ENCODE measurements at regions not wholly inside any gene's neighbourhood (a gene's known extent, or its start where the extent isn't known, plus 50 kb on each side); places are given as distances from the start of the nearest gene placed in this dataset.
"Not testable (repeated sequence)": the region's sequence is repeated elsewhere in the genome, so short reads cannot be mapped to it uniquely, and the experiment has no call there.

DNA sequence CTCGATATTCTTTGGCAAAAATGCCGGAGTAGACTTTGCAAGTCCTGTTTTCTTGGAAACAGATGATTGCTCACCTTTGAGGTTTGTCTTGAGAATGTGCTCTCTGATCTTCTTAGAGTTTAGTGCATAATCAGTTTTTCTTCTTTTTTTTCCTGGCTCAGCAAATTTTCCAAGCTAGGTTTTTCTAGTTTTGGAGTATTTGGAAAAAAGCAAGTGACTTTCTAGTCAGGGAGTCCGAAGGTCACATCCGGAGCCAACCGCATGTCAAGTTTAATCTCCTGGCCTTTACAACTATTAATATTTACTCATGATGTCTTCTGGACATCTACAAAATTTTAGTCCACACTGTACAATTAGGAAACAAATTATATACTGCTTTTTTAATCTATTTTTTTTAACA is 151.6 kb upstream of the CHL1 start:
- H3K27ac ChIP-seq (ENCODE audit: low read depth in 2 of 2, low read length in 2 of 2); H3K9me3 ChIP-seq (ENCODE audit: control insufficient read depth in 2 of 2, low read length in 2 of 2); H3K4me1 ChIP-seq (ENCODE audit: control insufficient read depth in 2 of 2, insufficient read depth in 2 of 2, low read length in 2 of 2); H3K36me3 ChIP-seq (ENCODE audit: control insufficient read depth in 2 of 2, insufficient read depth in 2 of 2, low read length in 2 of 2); H3K27me3 ChIP-seq (ENCODE audit: control insufficient read depth in 2 of 2, insufficient read depth in 2 of 2, low read length in 2 of 2); H3K4me3 ChIP-seq (ENCODE audit: low read length in 2 of 2); H3K9ac ChIP-seq (ENCODE audit: low read depth in 1 of 2, low read length in 2 of 2): not testable (repeated sequence)

DNA sequence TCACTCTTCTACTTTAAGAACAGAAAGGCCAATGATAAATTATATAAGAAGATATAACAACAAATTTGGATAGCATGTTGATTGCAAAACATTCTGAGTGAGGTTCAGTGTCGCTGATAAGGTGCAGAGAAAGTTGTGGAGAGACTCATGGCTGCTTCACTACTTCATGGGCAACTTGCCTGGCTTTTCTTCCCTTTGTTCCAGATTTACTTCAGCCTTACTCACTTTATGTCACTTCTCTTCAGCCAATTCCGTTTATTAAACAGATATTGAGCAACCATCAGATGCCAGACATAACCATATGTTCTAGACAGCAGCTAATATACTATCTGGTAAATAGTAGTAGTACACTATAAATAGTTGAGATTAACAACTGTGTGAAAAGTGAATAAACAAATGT is 150.0 kb upstream of the CHL1 start:
- no peak overlapping the region for H3K9ac ChIP-seq (ENCODE audit: low read depth in 1 of 2, low read length in 2 of 2)
- H3K4me3 ChIP-seq (ENCODE audit: low read length in 2 of 2), result no peak overlapping the region
- no peak overlapping the region for H3K27ac ChIP-seq (ENCODE audit: low read depth in 2 of 2, low read length in 2 of 2)
- H3K27me3 ChIP-seq (ENCODE audit: control insufficient read depth in 2 of 2, insufficient read depth in 2 of 2, low read length in 2 of 2), result no peaks in the 10 kb centered on the region
- no peaks in the 10 kb centered on the region for H3K9me3 ChIP-seq (ENCODE audit: control insufficient read depth in 2 of 2, low read length in 2 of 2)
- no peaks in the 10 kb centered on the region for H3K4me1 ChIP-seq (ENCODE audit: control insufficient read depth in 2 of 2, insufficient read depth in 2 of 2, low read length in 2 of 2)
- no peaks in the 10 kb centered on the region for H3K36me3 ChIP-seq (ENCODE audit: control insufficient read depth in 2 of 2, insufficient read depth in 2 of 2, low read length in 2 of 2)

DNA sequence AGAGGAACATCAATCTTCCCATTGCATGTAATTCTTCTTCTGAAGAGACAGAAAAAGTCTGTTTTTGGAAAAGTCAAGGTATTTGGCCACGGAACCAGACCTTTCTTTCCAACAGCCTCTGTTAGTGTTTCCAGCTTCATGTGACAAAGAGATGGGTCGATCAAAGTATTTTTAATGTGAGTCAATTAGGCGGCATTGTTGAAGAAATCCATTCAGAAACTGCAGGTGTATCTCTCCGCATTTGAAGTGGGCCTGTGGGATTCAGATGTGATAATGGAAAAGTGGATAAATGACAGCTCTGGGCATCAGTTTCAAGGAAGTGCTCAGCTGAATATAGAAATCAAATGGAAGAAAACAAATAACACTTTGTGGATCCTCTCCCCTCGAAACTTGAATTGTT is 143.1 kb upstream of the CHL1 start:
- H3K9ac ChIP-seq (ENCODE audit: low read depth in 1 of 2, low read length in 2 of 2); H3K27ac ChIP-seq (ENCODE audit: low read depth in 2 of 2, low read length in 2 of 2); H3K36me3 ChIP-seq (ENCODE audit: control insufficient read depth in 2 of 2, insufficient read depth in 2 of 2, low read length in 2 of 2); H3K4me3 ChIP-seq (ENCODE audit: low read length in 2 of 2); H3K27me3 ChIP-seq (ENCODE audit: control insufficient read depth in 2 of 2, insufficient read depth in 2 of 2, low read length in 2 of 2); H3K4me1 ChIP-seq (ENCODE audit: control insufficient read depth in 2 of 2, insufficient read depth in 2 of 2, low read length in 2 of 2); H3K9me3 ChIP-seq (ENCODE audit: control insufficient read depth in 2 of 2, low read length in 2 of 2): not testable (repeated sequence)

DNA sequence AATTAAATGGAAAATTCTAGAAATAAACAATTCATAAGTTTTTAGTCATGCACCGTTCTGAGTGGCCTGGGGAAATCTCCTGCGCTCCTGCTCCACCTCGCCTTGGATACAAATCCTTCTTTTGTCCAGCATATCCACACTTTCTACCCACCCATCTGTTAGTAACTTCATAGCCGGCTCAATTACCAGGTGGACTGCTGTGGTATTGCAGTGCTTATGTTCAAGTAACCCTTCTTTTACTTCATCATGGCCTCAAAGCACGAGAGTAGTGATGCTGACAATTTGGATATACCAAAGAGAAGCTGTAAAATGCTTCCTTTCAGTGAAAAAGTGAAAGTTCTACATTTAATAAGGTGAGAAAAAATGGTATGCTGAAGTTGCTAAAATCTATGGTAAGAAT is 142.3 kb upstream of the CHL1 start:
- Histone ChIP-seq H3K9ac (ENCODE audit: low read depth in 1 of 2, low read length in 2 of 2) (no peak overlapping the region), H3K27me3 (ENCODE audit: control insufficient read depth in 2 of 2, insufficient read depth in 2 of 2, low read length in 2 of 2) (no peaks in the 10 kb centered on the region), H3K9me3 (ENCODE audit: control insufficient read depth in 2 of 2, low read length in 2 of 2) (no peaks in the 10 kb centered on the region), H3K36me3 (ENCODE audit: control insufficient read depth in 2 of 2, insufficient read depth in 2 of 2, low read length in 2 of 2) (no peaks in the 10 kb centered on the region), H3K4me3 (ENCODE audit: low read length in 2 of 2) (no peak overlapping the region), H3K4me1 (ENCODE audit: control insufficient read depth in 2 of 2, insufficient read depth in 2 of 2, low read length in 2 of 2) (no peaks in the 10 kb centered on the region), H3K27ac (ENCODE audit: low read depth in 2 of 2, low read length in 2 of 2) (no peak overlapping the region)

DNA sequence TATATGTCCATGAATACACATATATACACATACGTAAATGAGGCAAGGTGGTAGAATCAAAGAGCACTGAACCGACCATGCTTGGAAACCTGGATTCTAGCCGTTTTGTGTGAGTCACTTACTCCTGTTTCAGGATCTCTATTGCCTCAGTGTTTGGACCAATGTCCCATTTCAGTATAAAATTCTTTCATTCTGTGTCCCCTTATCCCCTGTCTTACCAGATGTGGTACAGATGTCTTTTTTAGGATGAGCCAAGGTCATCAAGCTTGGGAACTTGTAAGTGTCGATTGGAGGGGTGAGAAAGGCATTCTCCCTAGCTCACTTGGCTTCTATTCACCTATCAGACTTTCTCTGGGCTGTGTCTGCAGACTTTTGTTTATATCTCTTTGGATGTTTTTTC is 139.9 kb upstream of the CHL1 start:
- Histone ChIP-seq H3K27ac (ENCODE audit: low read depth in 2 of 2, low read length in 2 of 2) (no peak overlapping the region), H3K9me3 (ENCODE audit: control insufficient read depth in 2 of 2, low read length in 2 of 2) (no peaks in the 10 kb centered on the region), H3K9ac (ENCODE audit: low read depth in 1 of 2, low read length in 2 of 2) (no peak overlapping the region), H3K4me1 (ENCODE audit: control insufficient read depth in 2 of 2, insufficient read depth in 2 of 2, low read length in 2 of 2) (no peaks in the 10 kb centered on the region), H3K4me3 (ENCODE audit: low read length in 2 of 2) (no peak overlapping the region), H3K36me3 (ENCODE audit: control insufficient read depth in 2 of 2, insufficient read depth in 2 of 2, low read length in 2 of 2) (no peaks in the 10 kb centered on the region), H3K27me3 (ENCODE audit: control insufficient read depth in 2 of 2, insufficient read depth in 2 of 2, low read length in 2 of 2) (no peaks in the 10 kb centered on the region)

DNA sequence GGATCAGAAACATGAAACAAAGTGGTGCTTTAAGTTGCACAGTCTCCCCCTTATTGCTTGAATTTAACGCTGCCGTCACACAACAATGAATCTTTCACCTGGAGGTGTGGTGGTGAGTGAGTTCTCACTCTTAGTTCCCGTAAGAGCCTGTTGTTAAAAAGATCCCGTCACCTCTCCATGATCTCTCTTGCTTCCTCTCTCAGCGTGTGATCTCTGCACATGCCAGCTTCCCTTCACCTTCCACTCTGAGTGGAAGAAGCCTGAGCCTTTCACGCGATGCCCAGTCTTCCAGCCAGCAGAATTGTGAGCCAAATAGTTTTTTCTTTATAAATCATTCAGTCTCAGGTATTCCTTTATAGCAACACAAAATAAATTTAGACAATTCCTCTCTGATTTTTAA is 136.7 kb upstream of the CHL1 start:
- no peaks in the 10 kb centered on the region for H3K27me3 ChIP-seq (ENCODE audit: control insufficient read depth in 2 of 2, insufficient read depth in 2 of 2, low read length in 2 of 2)
- no peaks in the 10 kb centered on the region for H3K36me3 ChIP-seq (ENCODE audit: control insufficient read depth in 2 of 2, insufficient read depth in 2 of 2, low read length in 2 of 2)
- no peak overlapping the region for H3K27ac ChIP-seq (ENCODE audit: low read depth in 2 of 2, low read length in 2 of 2)
- H3K9me3 ChIP-seq (ENCODE audit: control insufficient read depth in 2 of 2, low read length in 2 of 2), result no peaks in the 10 kb centered on the region
- no peak overlapping the region for H3K4me3 ChIP-seq (ENCODE audit: low read length in 2 of 2)
- no peaks in the 10 kb centered on the region for H3K4me1 ChIP-seq (ENCODE audit: control insufficient read depth in 2 of 2, insufficient read depth in 2 of 2, low read length in 2 of 2)
- no peak overlapping the region for H3K9ac ChIP-seq (ENCODE audit: low read depth in 1 of 2, low read length in 2 of 2)

DNA sequence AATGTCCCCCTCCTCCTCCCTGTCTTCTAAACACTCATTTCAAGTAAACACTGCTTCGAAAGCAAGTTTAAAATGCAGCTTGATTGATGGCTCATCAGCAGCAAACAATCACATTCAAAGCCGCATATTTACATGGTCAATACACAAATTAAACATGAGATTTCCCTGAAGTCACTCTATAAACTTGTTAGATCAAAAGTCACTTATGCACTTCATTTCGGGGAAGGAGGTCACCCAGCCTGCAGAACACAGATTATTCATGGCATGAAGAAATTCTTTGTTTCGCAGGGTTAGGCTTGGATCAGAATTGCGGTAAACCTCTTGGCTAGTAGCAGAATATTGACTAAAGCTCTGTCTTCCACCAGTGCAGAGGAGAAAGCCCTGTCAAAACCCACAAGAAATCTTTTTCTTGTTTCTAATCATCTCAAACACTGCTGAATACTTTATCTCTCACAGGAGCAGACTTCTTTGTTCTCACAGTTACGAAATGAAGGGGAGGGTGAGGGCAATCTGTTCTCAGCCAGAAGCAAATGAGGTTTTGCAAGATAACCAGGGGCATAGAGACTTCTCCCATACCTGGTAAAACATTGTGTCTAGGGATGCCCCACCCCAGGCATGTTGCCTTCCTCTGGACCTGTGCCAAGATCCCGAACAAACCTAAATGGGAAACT is 133.3 kb upstream of the CHL1 start:
- no peak overlapping the region for H3K27ac ChIP-seq (ENCODE audit: low read depth in 2 of 2, low read length in 2 of 2)
- no peak overlapping the region for H3K9ac ChIP-seq (ENCODE audit: low read depth in 1 of 2, low read length in 2 of 2)

DNA sequence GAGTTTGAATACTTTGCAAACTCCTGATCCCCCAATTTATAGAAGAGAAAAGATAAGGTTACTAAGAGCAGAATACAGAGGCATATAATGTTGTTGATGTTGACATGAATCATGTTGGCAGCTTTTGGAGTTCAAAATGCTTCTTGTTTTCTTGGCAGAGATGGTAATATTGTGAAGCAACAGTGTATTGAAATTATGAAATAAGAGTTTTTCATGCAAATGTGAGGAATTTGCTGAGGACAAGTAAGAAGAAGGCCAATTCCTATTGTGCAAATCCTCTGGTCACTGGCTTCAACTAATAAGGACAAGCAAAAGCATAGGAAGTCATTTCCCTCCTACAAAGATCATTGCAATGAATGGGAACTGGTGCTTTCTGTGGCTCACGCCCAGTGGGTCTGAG is 126.9 kb upstream of the CHL1 start:
- Histone ChIP-seq H3K9me3 (ENCODE audit: control insufficient read depth in 2 of 2, low read length in 2 of 2) (no peaks in the 10 kb centered on the region), H3K4me1 (ENCODE audit: control insufficient read depth in 2 of 2, insufficient read depth in 2 of 2, low read length in 2 of 2) (no peaks in the 10 kb centered on the region), H3K4me3 (ENCODE audit: low read length in 2 of 2) (no peak overlapping the region), H3K36me3 (ENCODE audit: control insufficient read depth in 2 of 2, insufficient read depth in 2 of 2, low read length in 2 of 2) (no peaks in the 10 kb centered on the region), H3K27ac (ENCODE audit: low read depth in 2 of 2, low read length in 2 of 2) (no peak overlapping the region), H3K9ac (ENCODE audit: low read depth in 1 of 2, low read length in 2 of 2) (no peak overlapping the region), H3K27me3 (ENCODE audit: control insufficient read depth in 2 of 2, insufficient read depth in 2 of 2, low read length in 2 of 2) (no peaks in the 10 kb centered on the region)

More for the DNA sequence above, 133.3 kb upstream of the CHL1 start:
- H3K4me3 ChIP-seq (ENCODE audit: low read length in 2 of 2), result no peak overlapping the region
- no peaks in the 10 kb centered on the region for H3K9me3 ChIP-seq (ENCODE audit: control insufficient read depth in 2 of 2, low read length in 2 of 2)
- no peaks in the 10 kb centered on the region for H3K27me3 ChIP-seq (ENCODE audit: control insufficient read depth in 2 of 2, insufficient read depth in 2 of 2, low read length in 2 of 2)
- no peaks in the 10 kb centered on the region for H3K36me3 ChIP-seq (ENCODE audit: control insufficient read depth in 2 of 2, insufficient read depth in 2 of 2, low read length in 2 of 2)
- H3K4me1 ChIP-seq (ENCODE audit: control insufficient read depth in 2 of 2, insufficient read depth in 2 of 2, low read length in 2 of 2), result no peaks in the 10 kb centered on the region

DNA sequence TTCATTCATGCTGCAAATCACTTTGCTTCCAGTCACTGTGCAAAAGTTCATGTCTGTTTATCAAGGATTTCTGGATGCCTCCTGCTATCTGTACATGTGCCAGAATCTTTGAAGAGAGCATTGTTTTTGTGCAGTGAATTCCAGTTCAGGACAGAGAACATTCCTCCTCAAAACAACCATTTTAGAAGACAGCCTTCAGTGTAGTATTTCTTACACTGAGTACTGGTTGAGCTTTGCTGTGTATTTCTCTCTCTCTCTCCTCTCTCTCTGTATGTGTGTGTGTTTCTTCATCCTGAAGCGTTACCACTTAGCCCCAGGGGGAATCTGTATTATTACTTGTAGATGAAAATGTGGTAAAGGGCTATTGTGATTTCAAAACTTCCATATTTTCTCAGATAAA is 123.8 kb upstream of the CHL1 start:
- no peak overlapping the region for H3K9ac ChIP-seq (ENCODE audit: low read depth in 1 of 2, low read length in 2 of 2)
- H3K27ac ChIP-seq (ENCODE audit: low read depth in 2 of 2, low read length in 2 of 2), result peak overlapping the region; percentile 13 to 35
- H3K27me3 ChIP-seq (ENCODE audit: control insufficient read depth in 2 of 2, insufficient read depth in 2 of 2, low read length in 2 of 2), result no peaks in the 10 kb centered on the region
- no peaks in the 10 kb centered on the region for H3K36me3 ChIP-seq (ENCODE audit: control insufficient read depth in 2 of 2, insufficient read depth in 2 of 2, low read length in 2 of 2)
- H3K9me3 ChIP-seq (ENCODE audit: control insufficient read depth in 2 of 2, low read length in 2 of 2), result no peaks in the 10 kb centered on the region
- no peak overlapping the region for H3K4me3 ChIP-seq (ENCODE audit: low read length in 2 of 2)
- H3K4me1 ChIP-seq (ENCODE audit: control insufficient read depth in 2 of 2, insufficient read depth in 2 of 2, low read length in 2 of 2), result peaks cover 0 to 2% of the 10 kb centered on the region in 2 donors

DNA sequence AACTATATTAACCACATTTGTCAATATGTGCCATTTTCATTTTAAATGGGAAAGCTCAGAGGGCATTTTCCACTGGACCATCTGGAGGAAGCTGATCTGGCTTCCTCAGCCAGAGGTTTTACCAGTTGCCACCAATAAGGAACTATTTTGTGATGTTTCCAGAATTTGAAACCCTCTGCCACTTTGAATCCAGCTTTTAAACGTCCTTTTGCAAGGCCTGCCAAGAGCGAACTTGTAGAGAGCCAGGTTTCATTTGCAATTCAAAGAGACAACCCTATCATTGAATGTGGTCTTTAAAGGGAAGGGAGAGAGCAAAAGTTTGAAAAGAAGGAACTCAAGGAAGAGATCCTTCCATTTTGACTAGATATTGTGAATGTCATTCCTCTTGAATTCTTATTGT is 123.3 kb upstream of the CHL1 start:
- Histone ChIP-seq H3K4me3 (ENCODE audit: low read length in 2 of 2) (no peak overlapping the region), H3K27ac (ENCODE audit: low read depth in 2 of 2, low read length in 2 of 2) (peak overlapping the region; percentile 13 to 35), H3K9ac (ENCODE audit: low read depth in 1 of 2, low read length in 2 of 2) (no peak overlapping the region)

More for the DNA sequence above, 123.3 kb upstream of the CHL1 start:
- Histone ChIP-seq H3K9me3 (ENCODE audit: control insufficient read depth in 2 of 2, low read length in 2 of 2) (no peaks in the 10 kb centered on the region), H3K4me1 (ENCODE audit: control insufficient read depth in 2 of 2, insufficient read depth in 2 of 2, low read length in 2 of 2) (peaks cover 0 to 2% of the 10 kb centered on the region in 2 donors), H3K27me3 (ENCODE audit: control insufficient read depth in 2 of 2, insufficient read depth in 2 of 2, low read length in 2 of 2) (no peaks in the 10 kb centered on the region), H3K36me3 (ENCODE audit: control insufficient read depth in 2 of 2, insufficient read depth in 2 of 2, low read length in 2 of 2) (no peaks in the 10 kb centered on the region)
